ENCODE measurements at regions not wholly inside any gene's neighbourhood (a gene's known extent, or its start where the extent isn't known, plus 50 kb on each side); places are given as distances from the start of the nearest gene placed in this dataset.

DNA sequence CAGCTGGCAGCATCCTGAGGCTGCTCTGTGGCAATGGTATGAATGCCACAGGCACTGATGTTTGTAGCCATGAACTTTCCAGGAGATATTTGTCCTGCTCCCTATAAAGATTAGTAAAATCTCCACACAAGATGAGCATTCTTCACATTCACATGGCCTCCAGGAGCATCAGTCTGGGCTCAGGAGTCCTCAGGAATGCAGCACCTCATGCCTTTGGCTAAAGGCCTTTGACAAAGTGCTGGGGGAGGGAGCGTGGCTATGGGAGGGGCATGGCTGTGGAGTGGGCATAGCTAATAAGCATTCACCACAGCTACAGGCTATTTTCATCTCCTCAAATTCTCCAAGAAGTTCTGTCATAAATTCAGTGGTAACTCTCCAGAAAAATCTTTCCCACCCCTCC lies 90.5 kb upstream of the LY86 start:
- Histone ChIP-seq H3K79me2 (ENCODE audit: control insufficient read depth, insufficient read depth, low read length, poor library complexity) (no peaks in the 10 kb centered on the region), H3K36me3 (ENCODE audit: control insufficient read depth in 1 of 2, insufficient read depth in 2 of 2, low read length in 2 of 2) (no peaks in the 10 kb centered on the region), H4K8ac (ENCODE audit: low read depth, low read length) (no peak overlapping the region), H2AFZ (ENCODE audit: insufficient read depth, low read length, poor library complexity) (no peak overlapping the region), H3K14ac (ENCODE audit: low read length) (no peak overlapping the region), H3K27me3 (ENCODE audit: insufficient read depth, low read length) (no peaks in the 10 kb centered on the region), H2BK12ac (ENCODE audit: low read length) (no peak overlapping the region), H3K27ac (ENCODE audit: low read depth, low read length) (no peak overlapping the region), H3K9me3 (ENCODE audit: insufficient read depth, low read depth, low read length) (no peaks in the 10 kb centered on the region), H3K79me1 (ENCODE audit: low read length) (no peaks in the 10 kb centered on the region), H2BK120ac (ENCODE audit: insufficient read depth, low read length, poor library complexity) (no peak overlapping the region), H3K9ac (ENCODE audit: low read length) (no peak overlapping the region), H4K91ac (ENCODE audit: low read depth, low read length) (no peak overlapping the region), H2AK5ac (ENCODE audit: low read length) (no peak overlapping the region), H4K12ac (ENCODE audit: low read depth, low read length) (no peak overlapping the region), H3K4ac (ENCODE audit: low read depth, low read length) (no peak overlapping the region), H3K4me3 (ENCODE audit: low read depth, low read length) (no peak overlapping the region), H2BK5ac (ENCODE audit: low read depth, low read length, poor library complexity) (no peak overlapping the region), H3K4me2 (ENCODE audit: low read length) (no peak overlapping the region), H3K4me1 (ENCODE audit: control insufficient read depth in 1 of 2, insufficient read depth in 2 of 2, low read length in 2 of 2) (no peaks in the 10 kb centered on the region), H3K18ac (ENCODE audit: low read length) (no peak overlapping the region), H3K23ac (ENCODE audit: low read length) (no peak overlapping the region)
- no CpG with 5 or more reads among the region's 1 CpG for WGBS (ENCODE audit: extremely low coverage, insufficient coverage, insufficient read length)
- no peak for DNase-seq

DNA sequence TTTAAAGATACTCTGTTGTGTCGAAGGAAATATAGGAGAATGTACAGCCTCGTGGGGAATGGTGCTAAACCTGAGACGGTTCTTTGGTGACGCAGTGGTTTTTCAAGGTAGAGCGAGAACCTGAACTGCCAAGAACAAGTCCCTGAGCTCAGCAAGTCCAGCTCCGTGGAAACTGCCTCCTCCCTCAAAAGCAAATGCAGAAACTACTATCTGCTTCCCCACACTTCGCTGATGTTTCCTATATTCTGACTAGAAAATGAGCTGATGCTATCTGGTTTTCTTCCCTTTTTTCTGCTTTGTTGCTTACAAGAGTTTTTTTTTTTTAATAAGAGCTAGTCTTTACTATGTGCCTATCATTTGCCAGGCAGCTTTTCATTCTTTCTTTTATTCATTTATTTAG lies 85.3 kb upstream of the LY86 start:
- no peak overlapping the region for H3K4me3 ChIP-seq (ENCODE audit: low read depth, low read length)
- no peak overlapping the region for H3K9ac ChIP-seq (ENCODE audit: low read length)
- WGBS (ENCODE audit: extremely low coverage, insufficient coverage, insufficient read length) = no CpG with 5 or more reads among the region's 7 CpGs
- H2AK5ac ChIP-seq (ENCODE audit: low read length) = no peak overlapping the region
- H3K4me2 ChIP-seq (ENCODE audit: low read length) = no peak overlapping the region
- H3K23ac ChIP-seq (ENCODE audit: low read length) = no peak overlapping the region
- H2BK12ac ChIP-seq (ENCODE audit: low read length) = no peak overlapping the region
- no peaks in the 10 kb centered on the region for H3K79me2 ChIP-seq (ENCODE audit: control insufficient read depth, insufficient read depth, low read length, poor library complexity)
- H4K8ac ChIP-seq (ENCODE audit: low read depth, low read length) = no peak overlapping the region
- no peak overlapping the region for H3K4ac ChIP-seq (ENCODE audit: low read depth, low read length)
- no peaks in the 10 kb centered on the region for H3K9me3 ChIP-seq (ENCODE audit: insufficient read depth, low read depth, low read length)
- H3K27ac ChIP-seq (ENCODE audit: low read depth, low read length) = no peak overlapping the region
- H3K79me1 ChIP-seq (ENCODE audit: low read length) = no peaks in the 10 kb centered on the region
- H3K27me3 ChIP-seq (ENCODE audit: insufficient read depth, low read length) = no peaks in the 10 kb centered on the region
- no peaks in the 10 kb centered on the region for H3K36me3 ChIP-seq (ENCODE audit: control insufficient read depth in 1 of 2, insufficient read depth in 2 of 2, low read length in 2 of 2)
- DNase-seq = no peak
- H4K91ac ChIP-seq (ENCODE audit: low read depth, low read length) = no peak overlapping the region
- no peak overlapping the region for H2BK5ac ChIP-seq (ENCODE audit: low read depth, low read length, poor library complexity)
- no peak overlapping the region for H2AFZ ChIP-seq (ENCODE audit: insufficient read depth, low read length, poor library complexity)
- no peak overlapping the region for H4K12ac ChIP-seq (ENCODE audit: low read depth, low read length)
- no peak overlapping the region for H3K14ac ChIP-seq (ENCODE audit: low read length)
- no peak overlapping the region for H2BK120ac ChIP-seq (ENCODE audit: insufficient read depth, low read length, poor library complexity)
- no peaks in the 10 kb centered on the region for H3K4me1 ChIP-seq (ENCODE audit: control insufficient read depth in 1 of 2, insufficient read depth in 2 of 2, low read length in 2 of 2)
- H3K18ac ChIP-seq (ENCODE audit: low read length) = no peak overlapping the region

DNA sequence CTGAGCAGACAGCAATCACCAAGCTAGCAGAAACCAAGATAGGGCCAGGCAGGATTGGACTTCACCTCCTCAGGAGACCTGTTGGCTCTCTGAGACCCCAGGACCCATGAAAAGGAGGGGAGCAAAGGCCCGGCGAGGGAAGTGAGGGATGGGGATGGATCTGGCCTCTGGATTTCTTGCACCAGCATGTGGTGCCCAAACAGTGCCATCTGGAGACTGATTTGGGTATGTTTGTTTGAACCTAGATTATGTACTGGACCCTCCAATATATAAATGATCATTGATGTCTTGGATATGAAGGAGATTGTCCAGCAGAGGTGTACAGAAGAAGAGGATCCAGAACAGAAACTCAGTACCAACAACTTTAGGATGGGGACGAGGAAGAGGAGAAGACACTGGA lies 83.4 kb upstream of the LY86 start:
- H3K79me1 ChIP-seq (ENCODE audit: low read length) = no peaks in the 10 kb centered on the region

DNA sequence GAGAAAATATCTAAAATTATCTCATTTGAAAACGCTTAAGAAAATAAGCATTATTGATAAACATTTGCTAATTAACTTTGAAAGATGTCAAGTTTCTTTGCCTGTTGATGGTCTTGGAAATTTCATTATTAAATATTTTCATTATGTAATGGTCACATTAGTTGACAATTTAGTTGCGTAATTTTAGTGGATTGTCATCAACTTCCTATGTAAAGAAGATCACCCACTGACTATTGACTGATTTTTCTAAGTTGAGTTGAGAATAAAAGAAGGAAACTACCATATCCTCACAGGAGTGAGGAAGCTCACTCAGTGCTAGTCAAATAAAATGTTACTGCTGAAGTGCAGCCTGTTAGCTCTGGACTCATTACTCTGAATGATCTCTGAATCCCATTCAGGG lies 79.9 kb upstream of the LY86 start:
- Histone ChIP-seq H3K79me2 (ENCODE audit: control insufficient read depth, insufficient read depth, low read length, poor library complexity) (no peaks in the 10 kb centered on the region), H2AK5ac (ENCODE audit: low read length) (no peak overlapping the region), H3K14ac (ENCODE audit: low read length) (no peak overlapping the region), H3K27me3 (ENCODE audit: insufficient read depth, low read length) (no peaks in the 10 kb centered on the region), H3K4me1 (ENCODE audit: control insufficient read depth in 1 of 2, insufficient read depth in 2 of 2, low read length in 2 of 2) (no peaks in the 10 kb centered on the region), H2BK12ac (ENCODE audit: low read length) (no peak overlapping the region), H3K9ac (ENCODE audit: low read length) (no peak overlapping the region), H3K4me2 (ENCODE audit: low read length) (no peak overlapping the region), H3K79me1 (ENCODE audit: low read length) (no peaks in the 10 kb centered on the region), H3K23ac (ENCODE audit: low read length) (no peak overlapping the region), H2BK120ac (ENCODE audit: insufficient read depth, low read length, poor library complexity) (no peak overlapping the region), H3K4me3 (ENCODE audit: low read depth, low read length) (no peak overlapping the region), H3K9me3 (ENCODE audit: insufficient read depth, low read depth, low read length) (no peaks in the 10 kb centered on the region), H4K8ac (ENCODE audit: low read depth, low read length) (no peak overlapping the region), H3K36me3 (ENCODE audit: control insufficient read depth in 1 of 2, insufficient read depth in 2 of 2, low read length in 2 of 2) (no peaks in the 10 kb centered on the region), H4K91ac (ENCODE audit: low read depth, low read length) (no peak overlapping the region), H2AFZ (ENCODE audit: insufficient read depth, low read length, poor library complexity) (no peak overlapping the region), H2BK5ac (ENCODE audit: low read depth, low read length, poor library complexity) (no peak overlapping the region), H3K27ac (ENCODE audit: low read depth, low read length) (no peak overlapping the region), H3K18ac (ENCODE audit: low read length) (no peak overlapping the region), H4K12ac (ENCODE audit: low read depth, low read length) (no peak overlapping the region), H3K4ac (ENCODE audit: low read depth, low read length) (no peak overlapping the region)
- WGBS (ENCODE audit: extremely low coverage, insufficient coverage, insufficient read length) = no CpG with 5 or more reads among the region's 2 CpGs
- DNase-seq = no peak

More for the DNA sequence above, 83.4 kb upstream of the LY86 start:
- no peak overlapping the region for H4K8ac ChIP-seq (ENCODE audit: low read depth, low read length)
- H3K27me3 ChIP-seq (ENCODE audit: insufficient read depth, low read length) = no peaks in the 10 kb centered on the region
- no peaks in the 10 kb centered on the region for H3K79me2 ChIP-seq (ENCODE audit: control insufficient read depth, insufficient read depth, low read length, poor library complexity)
- no peak overlapping the region for H2AFZ ChIP-seq (ENCODE audit: insufficient read depth, low read length, poor library complexity)
- no peak for DNase-seq
- H2BK12ac ChIP-seq (ENCODE audit: low read length) = no peak overlapping the region
- H2AK5ac ChIP-seq (ENCODE audit: low read length) = no peak overlapping the region
- H3K9me3 ChIP-seq (ENCODE audit: insufficient read depth, low read depth, low read length) = no peaks in the 10 kb centered on the region
- H2BK120ac ChIP-seq (ENCODE audit: insufficient read depth, low read length, poor library complexity) = no peak overlapping the region
- H3K4me2 ChIP-seq (ENCODE audit: low read length) = no peak overlapping the region
- no peak overlapping the region for H4K12ac ChIP-seq (ENCODE audit: low read depth, low read length)
- H3K36me3 ChIP-seq (ENCODE audit: control insufficient read depth in 1 of 2, insufficient read depth in 2 of 2, low read length in 2 of 2) = no peaks in the 10 kb centered on the region
- H3K4me3 ChIP-seq (ENCODE audit: low read depth, low read length) = no peak overlapping the region
- no peak overlapping the region for H3K14ac ChIP-seq (ENCODE audit: low read length)
- no peak overlapping the region for H3K27ac ChIP-seq (ENCODE audit: low read depth, low read length)
- no CpG with 5 or more reads among the region's 3 CpGs for WGBS (ENCODE audit: extremely low coverage, insufficient coverage, insufficient read length)
- H4K91ac ChIP-seq (ENCODE audit: low read depth, low read length) = no peak overlapping the region
- no peak overlapping the region for H3K4ac ChIP-seq (ENCODE audit: low read depth, low read length)
- no peak overlapping the region for H3K23ac ChIP-seq (ENCODE audit: low read length)
- H3K9ac ChIP-seq (ENCODE audit: low read length) = no peak overlapping the region
- H3K18ac ChIP-seq (ENCODE audit: low read length) = no peak overlapping the region
- H2BK5ac ChIP-seq (ENCODE audit: low read depth, low read length, poor library complexity) = no peak overlapping the region
- H3K4me1 ChIP-seq (ENCODE audit: control insufficient read depth in 1 of 2, insufficient read depth in 2 of 2, low read length in 2 of 2) = no peaks in the 10 kb centered on the region

Measured in trophoblast cell (in vitro differentiated cells and primary cell).